ENCODE measurements at regions not wholly inside any gene's neighbourhood (a gene's known extent, or its start where the extent isn't known, plus 50 kb on each side); places are given as distances from the start of the nearest gene placed in this dataset.

- Mint-ChIP-seq H3K36me3 (no peaks in the 10 kb centered on the region), H3K4me3 (no peak overlapping the region), H3K9me3 (no peaks in the 10 kb centered on the region), H3K27ac (no peak overlapping the region), H3K4me1 (peaks cover 33% of the 10 kb centered on the region), H3K27me3 (ENCODE audit: low read depth) (0 out of 2 replicates have a peak, but pooled peaks cover 4% of the 10 kb centered on the region)
- ATAC-seq (no peak), DNase-seq (ENCODE audit: low spot score) (no peak)
- ChIA-PET POLR2A (no interaction called here), CTCF (no interaction called here)
- TF ChIP-seq TEAD4 (CRISPR knock-in tag; IDR thresholded peaks at IDR 0.05) (no peak), USF1 (CRISPR knock-in tag; IDR thresholded peaks at IDR 0.05) (no peak), RELA (CRISPR knock-in tag; IDR thresholded peaks at IDR 0.05; ENCODE audit: borderline replicate concordance) (no peak), ZNF317 (CRISPR knock-in tag; IDR thresholded peaks at IDR 0.05; ENCODE audit: borderline replicate concordance, low read depth) (no peak), KAT7 (CRISPR knock-in tag; IDR thresholded peaks at IDR 0.05; ENCODE audit: borderline replicate concordance) (no peak), MYBL2 (CRISPR knock-in tag; IDR thresholded peaks at IDR 0.05) (no peak), ZNF423 (CRISPR knock-in tag; IDR thresholded peaks at IDR 0.05) (no peak), ZMAT4 (CRISPR knock-in tag; IDR thresholded peaks at IDR 0.05) (no peak), TP53 (CRISPR knock-in tag; IDR thresholded peaks at IDR 0.05) (no peak), CREM (CRISPR knock-in tag; IDR thresholded peaks at IDR 0.05) (no peak), NR1H2 (CRISPR knock-in tag; IDR thresholded peaks at IDR 0.05) (no peak)
Observed at GRCh38 chr11:134505125-134505524, 93.1 kb upstream of the B3GAT1 start.

GRCh38 chr11:134504146-134504905 lies 92.3 kb upstream of the B3GAT1 start:
- H3K4me3 Mint-ChIP-seq, result no peak overlapping the region
- POLR2A ChIA-PET, result interaction anchor here (0.7 kb wide), 1 partner anchor 81 kb away, joined by 3 read pairs; no protein-coding TSS in a partner anchor
- 0 out of 2 replicates have a peak, but pooled peaks cover 4% of the 10 kb centered on the region for H3K27me3 Mint-ChIP-seq (ENCODE audit: low read depth)
- peak; percentile 33 for ATAC-seq
- TF ChIP-seq ZSCAN18 (CRISPR knock-in tag; IDR thresholded peaks at IDR 0.05), result no peak
- no peak for TF ChIP-seq CREM (CRISPR knock-in tag; IDR thresholded peaks at IDR 0.05)
- TF ChIP-seq ZNF317 (CRISPR knock-in tag; IDR thresholded peaks at IDR 0.05; ENCODE audit: borderline replicate concordance, low read depth), result no peak
- TF ChIP-seq ZNF219 (CRISPR knock-in tag; IDR thresholded peaks at IDR 0.05; ENCODE audit: borderline replicate concordance), result no peak
- H3K36me3 Mint-ChIP-seq, result no peaks in the 10 kb centered on the region
- H3K4me1 Mint-ChIP-seq, result peaks cover 33% of the 10 kb centered on the region
- H3K27ac Mint-ChIP-seq, result no peak overlapping the region
- H3K9me3 Mint-ChIP-seq, result no peaks in the 10 kb centered on the region
- no peak for DNase-seq (ENCODE audit: low spot score)
- CTCF ChIA-PET, result no interaction called here

- Mint-ChIP-seq H3K36me3 (no peaks in the 10 kb centered on the region), H3K9me3 (no peaks in the 10 kb centered on the region), H3K4me3 (no peak overlapping the region), H3K27me3 (ENCODE audit: low read depth) (peaks cover 6% of the 10 kb centered on the region; the same call in 1 of the 2 replicates), H3K27ac (no peak overlapping the region), H3K4me1 (peaks cover 33% of the 10 kb centered on the region)
- ATAC-seq, result no peak
- ChIA-PET POLR2A (interaction anchor here (0.7 kb wide), 1 partner anchor 81 kb away, joined by 3 read pairs; no protein-coding TSS in a partner anchor), CTCF (no interaction called here)
- no peak for DNase-seq (ENCODE audit: low spot score)
- TF ChIP-seq E2F1 (CRISPR knock-in tag; IDR thresholded peaks at IDR 0.05) (no peak), CTCF (IDR thresholded peaks at IDR 0.05) (no peak), ZNF416 (CRISPR knock-in tag; IDR thresholded peaks at IDR 0.05) (no peak), CREM (CRISPR knock-in tag; IDR thresholded peaks at IDR 0.05) (no peak), FOXP1 (CRISPR knock-in tag; IDR thresholded peaks at IDR 0.05; ENCODE audit: borderline replicate concordance) (no peak), ETV6 (CRISPR knock-in tag; IDR thresholded peaks at IDR 0.05) (no peak), AR (CRISPR knock-in tag; IDR thresholded peaks at IDR 0.05) (no peak), JUN (CRISPR knock-in tag; IDR thresholded peaks at IDR 0.05) (no peak), ZNF512 (CRISPR knock-in tag; IDR thresholded peaks at IDR 0.05; ENCODE audit: borderline replicate concordance) (no peak), GRHL2 (CRISPR knock-in tag; IDR thresholded peaks at IDR 0.05; ENCODE audit: insufficient replicate concordance, severe bottlenecking) (no peak)
Observed at GRCh38 chr11:134503596-134503995, 91.6 kb upstream of the B3GAT1 start.

All from WTC11 (cell line).